HG03095 (cell line): ENCODE measurements at regions not wholly inside any gene's neighbourhood (a gene's known extent, or its start where the extent isn't known, plus 50 kb on each side); places are given as distances from the start of the nearest gene placed in this dataset.

Experiments used
- ATAC-seq: cut with Tn5 transposase; IDR thresholded peaks from one replicate; pipeline ENCODE4 v1.9.1; 2021; ENCODE audit warnings: moderate library complexity; ENCODE audit not compliant: unreplicated experiment

DNA sequence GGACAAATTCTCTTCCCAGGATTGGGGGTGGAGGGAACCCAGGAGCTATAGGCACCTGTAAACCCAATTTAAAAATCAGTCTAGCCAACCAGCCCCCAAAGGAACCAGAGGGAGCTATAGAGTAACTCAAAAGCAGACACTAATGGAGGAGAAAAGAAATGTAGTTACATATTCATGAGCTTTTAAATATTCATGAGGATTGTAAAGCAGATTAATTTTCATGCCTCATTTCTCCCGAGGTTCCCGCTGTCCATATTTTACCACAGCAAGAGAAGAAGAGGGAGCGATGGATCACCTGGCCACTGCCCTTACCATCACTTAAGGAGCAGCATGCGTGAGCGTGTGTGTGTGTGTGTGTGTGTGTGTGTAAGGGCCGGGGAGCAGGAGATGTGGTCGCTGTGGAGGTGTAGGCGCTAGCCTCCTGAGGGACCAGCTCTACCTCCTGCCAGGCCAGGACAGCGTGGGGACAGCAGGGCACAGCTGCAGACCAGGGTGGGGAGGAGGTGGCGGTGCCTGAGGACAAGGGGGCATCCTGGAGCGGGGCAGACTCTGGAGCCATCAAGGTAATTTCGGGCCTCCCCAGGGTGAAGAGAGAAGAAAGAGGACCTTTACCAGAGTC lies 100.7 kb upstream of the THY1 start:
- ATAC-seq = no peak

DNA sequence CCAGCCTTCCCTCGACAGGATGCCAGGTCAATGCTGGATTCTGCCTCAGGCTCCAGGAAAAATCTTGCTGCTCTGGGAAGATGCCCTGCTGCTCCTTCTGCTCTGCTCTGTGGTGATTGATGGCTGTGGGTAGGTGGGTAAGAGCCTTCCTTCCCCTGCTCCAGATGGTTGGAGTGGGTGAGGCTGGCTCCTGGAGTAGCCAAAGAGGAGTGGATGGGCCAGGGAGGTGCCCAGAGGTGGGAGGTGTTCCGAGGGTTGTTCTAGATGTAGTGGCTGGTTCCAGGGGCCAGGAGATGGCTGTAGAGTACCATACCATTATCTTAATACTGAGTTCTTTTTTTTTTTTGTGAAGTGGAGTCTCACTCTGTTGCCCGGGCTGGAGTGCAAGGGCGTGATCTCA lies 99.6 kb upstream of the THY1 start:
- ATAC-seq = no peak

DNA sequence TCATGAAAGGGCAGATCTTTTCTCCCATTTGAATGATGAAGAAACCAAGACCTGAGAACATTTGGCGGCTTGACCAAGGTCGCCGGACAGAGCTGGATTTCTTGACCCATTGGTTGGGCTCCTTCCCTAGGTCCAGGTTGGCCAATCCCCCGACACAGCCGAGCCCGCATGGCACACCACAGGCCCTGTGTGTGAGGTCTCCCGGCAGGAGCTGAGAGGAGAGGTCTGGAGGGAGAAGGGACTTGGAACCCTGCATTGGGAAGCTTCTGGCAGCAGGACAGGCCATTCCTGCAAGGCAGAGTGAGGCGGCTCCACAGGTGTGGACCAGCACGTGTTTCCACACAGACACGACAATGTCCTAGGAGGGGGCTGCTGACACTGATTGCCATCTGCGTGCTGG lies 98.6 kb upstream of the THY1 start:
- ATAC-seq = no peak

- ATAC-seq = no peak
Measured at GRCh38 chr11:119520966-119521365, 98.0 kb upstream of the THY1 start.

DNA sequence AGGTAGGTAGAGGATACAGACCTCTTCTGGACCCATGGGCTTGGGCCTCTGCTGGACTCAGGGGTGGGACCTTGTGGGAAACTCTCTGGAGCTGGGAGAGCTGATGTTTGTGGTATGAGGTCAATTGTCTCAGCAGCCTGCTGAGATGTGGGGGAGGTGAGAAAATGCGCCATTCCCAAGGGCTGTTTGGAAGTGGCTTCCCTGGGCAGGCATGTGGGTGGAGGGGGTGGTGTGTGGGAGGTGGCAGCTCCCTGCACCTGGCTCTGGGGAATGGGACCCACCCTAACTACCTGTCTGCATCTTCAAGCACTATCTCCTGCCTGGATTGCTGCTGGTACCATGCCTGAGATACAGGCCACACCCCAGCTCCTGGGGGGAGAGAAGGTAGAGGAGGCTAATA lies 97.4 kb upstream of the THY1 start:
- no peak for ATAC-seq

DNA sequence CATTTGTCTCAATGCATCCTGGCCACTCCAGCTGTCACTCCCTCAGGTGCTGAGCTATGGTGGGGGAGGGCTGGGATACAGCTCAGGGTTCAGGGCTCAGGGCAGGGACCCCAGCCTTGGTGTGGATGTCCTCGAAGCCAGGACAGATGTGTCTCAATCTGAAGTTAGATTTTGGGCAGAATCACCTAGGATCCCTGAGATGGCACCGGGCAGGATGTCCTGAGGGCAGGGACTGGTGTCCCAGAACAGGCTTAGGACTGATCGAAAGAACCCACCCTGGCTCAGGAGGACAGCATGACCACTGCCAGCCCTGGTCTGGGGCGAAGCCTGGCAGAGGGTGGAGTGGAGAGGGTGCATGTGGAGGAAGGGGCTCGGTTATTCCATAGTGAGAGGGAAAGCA lies 96.8 kb upstream of the THY1 start:
- no peak for ATAC-seq

GRCh38 chr11:119518746-119519730 lies 96.1 kb upstream of the THY1 start:
- ATAC-seq = no peak

GRCh38 chr11:119515771-119516400 lies 92.9 kb upstream of the THY1 start:
- no peak for ATAC-seq

- ATAC-seq = no peak
Measured at GRCh38 chr11:119513806-119514170, 90.8 kb upstream of the THY1 start.

GRCh38 chr11:119513131-119513805 lies 90.3 kb upstream of the THY1 start:
- no peak for ATAC-seq

GRCh38 chr11:119512369-119512768 lies 89.4 kb upstream of the THY1 start:
- no peak for ATAC-seq

DNA sequence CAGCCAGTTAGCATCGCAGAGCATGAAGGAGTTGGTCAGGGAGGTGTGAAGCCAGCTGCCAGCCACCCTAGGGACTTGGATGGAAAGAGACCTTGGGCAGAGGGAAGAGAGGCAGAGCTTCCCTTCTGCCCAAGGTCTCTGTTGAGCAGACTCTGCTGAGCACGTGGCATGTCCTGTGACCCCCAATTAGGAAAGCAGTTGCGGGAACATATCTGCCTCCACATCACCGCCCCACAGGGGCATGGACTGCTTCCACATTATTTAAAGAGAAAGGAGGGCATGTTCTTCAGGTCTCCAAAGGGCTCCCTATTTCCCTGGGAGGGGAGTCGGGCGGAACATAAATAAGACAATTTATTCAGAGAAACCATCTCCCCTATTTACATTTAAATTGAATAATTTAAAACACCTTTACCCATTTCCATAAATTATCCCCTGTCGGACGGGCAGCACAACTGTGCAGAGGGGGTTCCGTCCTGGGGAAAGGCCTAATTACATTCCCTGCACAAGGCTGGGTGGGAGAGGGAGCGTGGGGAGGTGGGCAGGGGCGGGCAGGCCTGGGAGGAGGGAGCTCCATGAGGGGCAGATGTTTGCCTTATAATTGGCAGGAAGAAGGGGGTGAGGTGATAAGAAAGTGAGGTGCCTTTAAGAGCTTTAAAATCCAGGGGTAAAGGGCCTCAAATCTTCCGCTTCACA lies 88.8 kb upstream of the THY1 start:
- ATAC-seq = no peak

- ATAC-seq = peak; percentile 90
Measured at GRCh38 chr11:119509969-119510401, 87.0 kb upstream of the THY1 start.

DNA sequence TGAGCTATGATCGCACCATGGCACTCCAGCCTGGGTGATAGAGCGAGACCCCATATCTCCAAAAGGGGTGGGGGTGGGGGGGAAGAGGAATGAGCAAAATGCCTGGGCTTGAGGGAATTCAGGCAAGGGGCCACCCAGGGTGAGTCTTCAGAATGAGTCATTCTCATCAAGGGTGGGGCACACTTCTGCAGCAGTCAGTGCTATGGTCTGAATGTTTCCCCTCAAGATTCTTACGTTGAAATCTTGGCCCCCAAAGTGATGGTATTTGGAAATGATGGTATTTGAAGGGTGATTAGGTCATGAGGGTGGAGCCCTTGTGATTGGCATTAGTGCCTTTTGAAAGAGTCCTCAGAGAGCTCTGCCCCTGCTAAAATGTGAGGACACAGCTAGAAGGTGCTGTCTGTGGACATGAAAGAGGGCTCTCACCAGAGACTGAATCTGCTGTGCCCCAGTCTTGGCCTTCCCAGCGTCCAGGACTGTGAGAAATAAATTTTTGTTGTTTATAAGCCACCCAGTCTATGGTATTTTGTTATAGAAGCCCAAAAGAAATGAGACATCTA lies 86.4 kb upstream of the THY1 start:
- ATAC-seq = no peak

DNA sequence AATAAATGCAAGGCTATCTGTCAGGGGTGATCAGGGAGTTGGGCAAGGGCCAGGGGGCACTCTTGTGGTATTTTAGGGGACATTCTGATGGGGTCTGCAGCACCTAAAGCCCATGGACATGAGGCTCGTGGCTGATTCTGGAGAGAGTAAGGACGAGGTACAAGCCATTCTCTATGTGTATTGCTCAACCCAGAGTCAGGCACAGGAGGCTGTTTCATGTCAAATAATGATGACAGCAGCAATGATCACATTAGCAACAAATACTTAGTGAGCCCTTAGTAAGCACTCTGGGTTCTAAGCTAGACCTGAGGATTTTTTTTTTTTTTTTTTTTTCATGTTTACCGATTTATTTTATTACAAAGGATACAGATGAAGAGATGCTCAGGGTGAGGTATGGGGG lies 83.5 kb upstream of the THY1 start:
- ATAC-seq = no peak

GRCh38 chr11:119505861-119506260 lies 82.9 kb upstream of the THY1 start:
- no peak for ATAC-seq

GRCh38 chr11:119505071-119505470 lies 82.1 kb upstream of the THY1 start:
- no peak for ATAC-seq

GRCh38 chr11:119504371-119504770 lies 81.4 kb upstream of the THY1 start:
- no peak for ATAC-seq

DNA sequence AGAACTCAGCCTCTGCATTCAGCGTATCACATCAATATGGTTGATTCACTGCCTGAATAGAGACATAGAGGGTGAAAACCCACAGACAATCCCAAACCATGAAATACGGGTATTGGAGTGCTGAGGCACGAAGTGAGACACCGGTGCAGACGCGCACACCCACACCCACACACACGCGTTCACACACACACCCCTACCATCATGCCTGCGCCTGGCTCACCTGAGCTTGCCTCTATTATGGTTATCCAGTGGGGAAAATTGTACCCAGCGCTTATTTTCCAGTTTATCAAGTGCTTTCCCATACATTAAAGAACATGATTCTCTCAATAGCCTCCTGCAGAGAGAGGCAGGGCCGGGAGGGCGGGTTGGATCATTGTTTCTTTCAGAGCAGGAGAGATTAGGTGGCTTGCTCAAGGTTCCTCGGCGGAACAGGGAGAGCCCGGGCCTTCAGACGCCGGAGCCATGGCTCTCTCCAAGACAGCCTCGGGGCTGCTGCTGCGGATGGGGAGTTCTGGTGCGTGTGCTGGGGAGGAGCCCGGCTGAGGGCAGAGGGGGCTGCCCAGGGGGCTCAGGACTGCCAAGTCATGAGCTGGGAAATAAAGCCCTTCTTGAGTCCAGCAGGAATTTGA lies 78.9 kb upstream of the THY1 start:
- ATAC-seq = no peak

DNA sequence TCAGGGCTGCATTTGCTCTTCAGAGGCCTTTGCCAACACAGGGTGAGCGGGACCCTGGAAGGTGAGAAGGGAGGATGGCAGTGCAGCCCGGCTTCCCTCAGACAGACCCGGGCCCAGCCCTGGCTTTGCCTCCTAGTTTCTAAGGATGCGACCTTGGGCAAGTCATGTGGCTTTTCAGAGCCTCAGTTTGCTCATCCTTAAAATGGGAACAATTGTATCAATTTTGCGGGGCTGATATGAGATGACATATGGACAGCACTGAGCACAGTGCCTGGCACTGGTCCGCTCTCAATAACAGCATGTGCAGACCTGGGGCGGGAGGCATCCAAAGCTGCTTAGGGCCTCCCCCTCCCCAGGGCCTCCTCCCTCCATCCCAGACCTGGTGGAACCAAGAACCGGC lies 74.7 kb upstream of the THY1 start:
- no peak for ATAC-seq
